Right atrium auricular region (tissue), 2 donors: ENCODE measurements at regions not wholly inside any gene's neighbourhood (a gene's known extent, or its start where the extent isn't known, plus 50 kb on each side); places are given as distances from the start of the nearest gene placed in this dataset.

Experiments
- DNase-seq: peaks from one replicate; pipeline ENCODE4 v3.0.0-alpha.2; 2019; ENCODE audit warnings: low spot score
- H3K27ac ChIP-seq, 2 donors: fragments of 200-600 bp; sonication (generic); 1 replicate in 1 of 2; 2 replicates in 1 of 2; pipeline ENCODE4 v1.5.1; 2016 to 2019
- H3K27me3 ChIP-seq, 2 donors: fragments of 200-600 bp; sonication (generic); one replicate each; pipeline versions ENCODE4 v1.5.1 to v1.6.0; 2017 to 2019
- H3K36me3 ChIP-seq: fragments of 200-600 bp; sonication (generic); one replicate; pipeline ENCODE4 v1.5.1; 2016
- H3K4me1 ChIP-seq, 2 donors: fragments of 200-600 bp; sonication (generic); one replicate each; pipeline versions ENCODE4 v1.5.1 to v1.6.0; 2017 to 2019
- H3K4me3 ChIP-seq, 2 donors: fragments of 200-600 bp; sonication (generic); 1 replicate in 1 of 2; 2 replicates in 1 of 2; pipeline ENCODE4 v1.5.1; 2017 to 2019; ENCODE audit warnings: mild to moderate bottlenecking in 1 of 2, moderate library complexity in 1 of 2
- H3K9me3 ChIP-seq, 2 donors: fragments of 200-600 bp; sonication (generic); one replicate each; pipeline ENCODE4 v1.5.1; 2019
- CTCF ChIP-seq, 2 donors: fragments of 200-600 bp; sonication (generic); IDR thresholded peaks; one replicate each; pipeline ENCODE4 v1.5.1; 2019; ENCODE audit warnings: antibody characterized with exemption in 2 of 2

- Histone ChIP-seq H3K27ac (no peak overlapping the region), H3K9me3 (no peaks in the 10 kb centered on the region), H3K4me1 (no peaks in the 10 kb centered on the region), H3K4me3 (no peak overlapping the region), H3K36me3 (no peaks in the 10 kb centered on the region), H3K27me3 (no peaks in the 10 kb centered on the region)
- TF ChIP-seq CTCF (IDR thresholded peaks at IDR 0.05), result no peak
- no peak for DNase-seq
Measured at GRCh38 chr3:18153571-18154173, 271.5 kb downstream of the SATB1 start.

- H3K4me1 ChIP-seq, result no peaks in the 10 kb centered on the region
- no peaks in the 10 kb centered on the region for H3K36me3 ChIP-seq
- no peak overlapping the region for H3K27ac ChIP-seq
- H3K9me3 ChIP-seq, result no peaks in the 10 kb centered on the region
- no peaks in the 10 kb centered on the region for H3K27me3 ChIP-seq
- TF ChIP-seq CTCF (IDR thresholded peaks at IDR 0.05), result no peak
- no peak for DNase-seq
- no peak overlapping the region for H3K4me3 ChIP-seq
Measured at GRCh38 chr3:18151199-18151598, 273.9 kb downstream of the SATB1 start.

GRCh38 chr3:18149935-18150334, 275.2 kb downstream of the SATB1 start:
- Histone ChIP-seq H3K27ac (no peak overlapping the region), H3K27me3 (no peaks in the 10 kb centered on the region), H3K4me1 (no peaks in the 10 kb centered on the region), H3K36me3 (no peaks in the 10 kb centered on the region), H3K4me3 (no peak overlapping the region), H3K9me3 (no peaks in the 10 kb centered on the region)
- DNase-seq, result no peak
- no peak for TF ChIP-seq CTCF (IDR thresholded peaks at IDR 0.05)

GRCh38 chr3:18149386-18149785, 275.8 kb downstream of the SATB1 start:
- H3K4me3 ChIP-seq, result no peak overlapping the region
- H3K4me1 ChIP-seq, result no peaks in the 10 kb centered on the region
- H3K27me3 ChIP-seq, result no peaks in the 10 kb centered on the region
- H3K9me3 ChIP-seq, result no peaks in the 10 kb centered on the region
- no peak overlapping the region for H3K27ac ChIP-seq
- no peak for TF ChIP-seq CTCF (IDR thresholded peaks at IDR 0.05)
- no peaks in the 10 kb centered on the region for H3K36me3 ChIP-seq
- DNase-seq, result no peak

- TF ChIP-seq CTCF (IDR thresholded peaks at IDR 0.05), result no peak
- Histone ChIP-seq H3K27me3 (no peaks in the 10 kb centered on the region), H3K27ac (no peak overlapping the region), H3K4me3 (no peak overlapping the region), H3K36me3 (no peaks in the 10 kb centered on the region), H3K4me1 (no peaks in the 10 kb centered on the region), H3K9me3 (no peaks in the 10 kb centered on the region)
- no peak for DNase-seq
Measured at GRCh38 chr3:18144571-18144970, 280.6 kb downstream of the SATB1 start.

GRCh38 chr3:18143258-18143780, 281.8 kb downstream of the SATB1 start:
- TF ChIP-seq CTCF (IDR thresholded peaks at IDR 0.05), result no peak
- Histone ChIP-seq H3K4me3 (no peak overlapping the region), H3K36me3 (no peaks in the 10 kb centered on the region), H3K4me1 (no peaks in the 10 kb centered on the region), H3K27ac (no peak overlapping the region), H3K27me3 (no peaks in the 10 kb centered on the region), H3K9me3 (no peaks in the 10 kb centered on the region)
- DNase-seq, result no peak
